ENCODE measurements at regions not wholly inside any gene's neighbourhood (a gene's known extent, or its start where the extent isn't known, plus 50 kb on each side); places are given as distances from the start of the nearest gene placed in this dataset.
A peak's percentile ranks its signal among the peaks of the same experiment; 100 is the strongest.
"Not testable (repeated sequence)": the region's sequence is repeated elsewhere in the genome, so short reads cannot be mapped to it uniquely, and the experiment has no call there.

DNA sequence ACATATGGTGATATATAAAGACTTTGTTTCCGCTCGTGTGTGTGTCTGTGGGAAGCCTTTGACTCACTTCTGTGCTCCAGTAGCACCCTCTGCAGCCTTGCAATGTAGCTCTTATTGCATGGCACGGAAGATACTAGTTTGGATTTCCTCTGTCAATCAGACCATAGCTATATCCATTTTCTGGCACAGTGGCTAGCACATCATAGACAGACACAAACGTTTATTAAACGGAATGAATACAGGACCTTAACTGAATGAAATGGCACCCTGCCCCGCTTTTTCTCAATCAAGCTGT is 124.0 kb upstream of the PTPN20 start:
- no peaks in the 10 kb centered on the region for H3K27me3 ChIP-seq
- peak overlapping the region; percentile 94 for H3K4me3 ChIP-seq
- TF ChIP-seq, protein P1, sequence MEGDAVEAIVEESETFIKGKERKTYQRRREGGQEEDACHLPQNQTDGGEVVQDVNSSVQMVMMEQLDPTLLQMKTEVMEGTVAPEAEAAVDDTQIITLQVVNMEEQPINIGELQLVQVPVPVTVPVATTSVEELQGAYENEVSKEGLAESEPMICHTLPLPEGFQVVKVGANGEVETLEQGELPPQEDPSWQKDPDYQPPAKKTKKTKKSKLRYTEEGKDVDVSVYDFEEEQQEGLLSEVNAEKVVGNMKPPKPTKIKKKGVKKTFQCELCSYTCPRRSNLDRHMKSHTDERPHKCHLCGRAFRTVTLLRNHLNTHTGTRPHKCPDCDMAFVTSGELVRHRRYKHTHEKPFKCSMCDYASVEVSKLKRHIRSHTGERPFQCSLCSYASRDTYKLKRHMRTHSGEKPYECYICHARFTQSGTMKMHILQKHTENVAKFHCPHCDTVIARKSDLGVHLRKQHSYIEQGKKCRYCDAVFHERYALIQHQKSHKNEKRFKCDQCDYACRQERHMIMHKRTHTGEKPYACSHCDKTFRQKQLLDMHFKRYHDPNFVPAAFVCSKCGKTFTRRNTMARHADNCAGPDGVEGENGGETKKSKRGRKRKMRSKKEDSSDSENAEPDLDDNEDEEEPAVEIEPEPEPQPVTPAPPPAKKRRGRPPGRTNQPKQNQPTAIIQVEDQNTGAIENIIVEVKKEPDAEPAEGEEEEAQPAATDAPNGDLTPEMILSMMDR (IDR thresholded peaks at IDR 0.05; ENCODE audit: low read depth, low read length) = peak; percentile 3
- H3K9me3 ChIP-seq (ENCODE audit: low read depth) = no peaks in the 10 kb centered on the region
- peak overlapping the region; percentile 74 for H3K27ac ChIP-seq
- no peaks in the 10 kb centered on the region for H3K4me1 ChIP-seq (ENCODE audit: low read depth)
- DNase-seq (ENCODE audit: low read depth in 1 of 2, low spot score in 1 of 2) = peak; percentile 23 to 51
- H3K36me3 ChIP-seq = no peaks in the 10 kb centered on the region

DNA sequence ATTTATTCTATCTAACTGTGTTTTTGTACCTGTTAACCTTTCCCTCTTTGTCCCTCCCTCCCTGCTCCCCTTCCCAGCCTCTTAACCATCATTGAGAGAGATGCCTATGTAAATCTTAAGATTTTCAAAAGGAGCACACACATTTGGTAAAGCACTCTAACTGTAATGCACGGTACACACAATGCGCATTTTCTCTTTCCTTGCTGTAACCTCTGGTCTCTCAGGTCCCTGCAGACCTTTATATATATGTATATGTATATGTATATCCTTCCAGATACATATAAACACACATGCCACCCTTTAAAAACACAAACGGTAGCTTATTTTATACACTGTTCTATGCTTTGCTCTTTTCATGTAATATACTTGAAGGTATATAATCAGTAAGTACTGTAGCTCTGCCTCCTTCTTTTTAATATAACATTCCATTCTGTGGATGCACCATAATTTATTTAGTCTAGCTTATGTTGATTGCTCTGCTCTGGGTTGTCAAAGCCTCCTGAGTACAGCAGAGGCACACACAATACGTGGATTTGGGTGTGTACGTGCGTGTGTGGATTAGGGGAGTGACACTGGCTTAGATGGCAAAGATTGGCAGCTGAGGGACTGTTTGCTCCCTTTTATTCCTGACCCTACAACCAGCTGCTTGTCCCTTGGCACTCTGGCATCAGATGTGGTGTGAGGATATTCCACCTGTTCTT is 118.4 kb upstream of the PTPN20 start:
- not testable (repeated sequence) for H3K27ac ChIP-seq; H3K9me3 ChIP-seq (ENCODE audit: low read depth); H3K27me3 ChIP-seq; DNase-seq (ENCODE audit: low read depth in 1 of 2, low spot score in 1 of 2); H3K4me3 ChIP-seq; H3K4me1 ChIP-seq (ENCODE audit: low read depth); H3K36me3 ChIP-seq

DNA sequence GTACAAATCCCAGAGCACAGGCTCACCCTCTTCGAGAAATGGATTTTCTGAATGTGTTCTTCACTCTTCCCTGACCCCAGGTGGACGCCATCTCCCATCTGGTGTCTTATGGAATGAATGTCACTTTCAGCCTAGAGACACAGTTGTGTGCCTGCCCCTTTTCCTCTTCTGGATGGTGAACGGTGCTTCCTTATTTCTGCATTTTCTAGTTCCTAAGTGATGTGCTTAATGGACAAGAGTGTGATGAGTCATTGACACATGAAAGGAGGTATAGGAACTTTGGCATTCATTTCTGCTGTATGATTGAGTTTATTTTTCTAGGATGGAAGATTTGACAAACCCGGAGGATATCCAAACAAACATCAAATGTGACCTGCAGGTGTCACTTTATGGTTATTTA is 114.9 kb upstream of the PTPN20 start:
- not testable (repeated sequence) for H3K4me1 ChIP-seq (ENCODE audit: low read depth); H3K36me3 ChIP-seq; DNase-seq (ENCODE audit: low read depth in 1 of 2, low spot score in 1 of 2); H3K27me3 ChIP-seq; H3K9me3 ChIP-seq (ENCODE audit: low read depth); H3K27ac ChIP-seq; H3K4me3 ChIP-seq

DNA sequence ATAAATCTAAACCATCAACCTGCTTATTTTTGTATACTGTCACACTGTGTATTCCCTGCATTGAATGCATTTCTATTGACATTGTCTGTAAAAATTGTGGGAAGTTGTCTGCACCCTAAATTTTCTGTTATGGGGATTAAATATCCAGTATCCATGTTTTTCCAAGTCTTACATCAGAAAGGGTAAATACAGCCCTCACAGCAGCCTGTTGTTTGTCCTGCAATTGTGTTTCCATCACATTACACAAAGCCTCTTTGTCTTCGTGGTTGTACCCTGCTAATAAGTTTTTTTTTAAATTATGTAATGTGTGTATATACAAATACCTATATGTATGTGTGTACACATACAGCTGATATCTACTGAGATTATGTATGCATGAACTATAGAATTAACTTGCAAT is 109.2 kb upstream of the PTPN20 start:
- not testable (repeated sequence) for H3K9me3 ChIP-seq (ENCODE audit: low read depth); H3K4me1 ChIP-seq (ENCODE audit: low read depth); H3K36me3 ChIP-seq; H3K4me3 ChIP-seq; H3K27ac ChIP-seq; DNase-seq (ENCODE audit: low read depth in 1 of 2, low spot score in 1 of 2); H3K27me3 ChIP-seq

DNA sequence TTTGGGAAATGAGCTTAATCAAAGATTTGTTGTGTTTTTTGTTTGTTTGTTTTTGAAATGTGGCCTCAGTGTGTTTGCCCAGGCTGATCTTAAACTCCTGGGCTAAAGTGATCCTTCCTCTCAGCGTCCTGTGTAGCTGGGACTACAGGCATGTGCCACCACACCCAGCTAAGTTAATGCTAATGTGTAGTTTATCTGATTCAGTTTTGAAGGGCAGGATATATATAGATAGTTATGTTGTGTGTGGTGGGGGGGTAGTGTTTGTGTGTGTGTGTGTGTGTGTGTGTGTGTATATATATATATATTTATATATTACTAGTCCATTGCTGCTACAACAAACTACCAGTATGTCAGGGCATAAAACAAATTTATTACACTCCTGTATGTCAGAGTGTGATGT is 108.1 kb upstream of the PTPN20 start:
- H3K4me3 ChIP-seq; H3K4me1 ChIP-seq (ENCODE audit: low read depth); H3K36me3 ChIP-seq; H3K27ac ChIP-seq; H3K27me3 ChIP-seq; H3K9me3 ChIP-seq (ENCODE audit: low read depth); DNase-seq (ENCODE audit: low read depth in 1 of 2, low spot score in 1 of 2): not testable (repeated sequence)

DNA sequence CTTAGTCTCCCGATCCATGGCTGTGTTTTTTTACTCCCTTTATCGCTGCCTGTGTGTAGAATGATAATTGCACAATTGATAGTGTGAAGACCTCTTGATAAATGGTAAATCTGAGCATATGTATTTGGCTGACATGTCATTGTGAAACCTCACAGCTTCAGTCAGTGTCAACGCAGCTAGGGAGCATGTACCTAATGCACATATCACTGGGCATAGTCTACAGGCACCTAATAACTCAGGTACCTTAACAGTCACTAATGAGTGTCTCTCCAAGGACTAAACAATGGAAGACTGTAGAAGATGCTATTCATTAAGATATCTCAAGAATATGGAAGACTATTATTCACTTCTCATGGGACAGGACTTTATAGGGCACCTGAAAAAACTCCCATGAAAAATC is 101.0 kb upstream of the PTPN20 start:
- not testable (repeated sequence) for H3K4me1 ChIP-seq (ENCODE audit: low read depth); DNase-seq (ENCODE audit: low read depth in 1 of 2, low spot score in 1 of 2); H3K9me3 ChIP-seq (ENCODE audit: low read depth); H3K27me3 ChIP-seq; H3K36me3 ChIP-seq; H3K4me3 ChIP-seq; H3K27ac ChIP-seq

DNA sequence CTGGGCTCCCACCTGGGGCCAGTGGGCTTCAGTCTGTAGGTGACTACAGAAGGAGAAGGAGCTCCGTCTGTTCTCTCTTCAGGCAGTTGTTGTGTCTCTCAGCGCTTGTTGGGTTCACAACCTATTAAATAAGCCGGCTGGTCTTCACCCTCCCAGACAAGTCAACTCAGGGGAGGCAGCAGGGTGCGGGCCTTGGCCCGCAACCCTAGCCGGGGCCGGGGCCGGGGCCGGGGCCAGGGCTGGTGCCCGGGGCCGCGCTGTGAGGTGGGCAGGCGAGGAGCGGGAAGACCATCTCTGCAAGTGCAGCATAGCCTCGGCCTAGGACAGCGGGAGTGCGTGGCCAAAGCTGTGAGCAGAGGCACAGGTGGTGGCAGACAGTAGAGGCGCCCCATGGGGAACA is 95.1 kb upstream of the PTPN20 start:
- H3K9me3 ChIP-seq (ENCODE audit: low read depth) = not testable (repeated sequence)

DNA sequence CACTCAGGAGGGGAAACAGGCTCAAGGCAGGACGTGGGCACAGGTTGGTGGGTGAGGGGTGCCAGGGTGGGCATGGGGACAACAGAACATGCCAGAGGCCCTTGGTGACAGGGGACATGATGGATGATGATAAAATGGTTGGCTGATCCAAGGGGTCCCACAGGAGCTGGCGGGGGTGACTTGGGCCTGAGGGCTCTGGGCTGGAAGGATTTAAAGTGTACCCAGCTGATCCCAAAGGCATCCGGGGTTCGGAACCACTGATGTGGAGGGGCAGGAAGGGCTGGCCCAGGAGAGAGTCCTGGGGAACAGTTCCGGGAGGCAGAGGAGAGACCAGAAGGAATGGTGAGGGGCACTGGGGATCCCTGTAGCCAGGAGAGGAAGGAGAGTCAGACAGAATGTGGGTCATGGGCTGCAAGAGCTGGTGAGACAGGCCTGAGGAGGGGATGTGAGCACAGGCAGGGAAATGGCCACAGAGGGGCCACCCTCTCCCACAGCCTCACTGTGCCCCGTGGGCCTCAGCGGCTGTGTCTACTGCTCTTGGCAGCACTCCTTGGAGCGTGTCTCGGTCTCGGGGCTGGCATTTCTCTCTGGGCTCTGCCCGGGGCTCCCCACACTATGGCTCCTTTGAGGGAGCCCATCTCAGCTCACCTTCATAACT is 70.7 kb upstream of the PTPN20 start:
- not testable (repeated sequence) for H3K4me3 ChIP-seq; H3K4me1 ChIP-seq (ENCODE audit: low read depth); H3K36me3 ChIP-seq; H3K9me3 ChIP-seq (ENCODE audit: low read depth); H3K27me3 ChIP-seq; H3K27ac ChIP-seq; DNase-seq (ENCODE audit: low read depth in 1 of 2, low spot score in 1 of 2)

More for the DNA sequence above, 95.1 kb upstream of the PTPN20 start:
- DNase-seq (ENCODE audit: low read depth in 1 of 2, low spot score in 1 of 2); H3K36me3 ChIP-seq; H3K27me3 ChIP-seq; H3K4me1 ChIP-seq (ENCODE audit: low read depth); H3K27ac ChIP-seq; H3K4me3 ChIP-seq: not testable (repeated sequence)

DNA sequence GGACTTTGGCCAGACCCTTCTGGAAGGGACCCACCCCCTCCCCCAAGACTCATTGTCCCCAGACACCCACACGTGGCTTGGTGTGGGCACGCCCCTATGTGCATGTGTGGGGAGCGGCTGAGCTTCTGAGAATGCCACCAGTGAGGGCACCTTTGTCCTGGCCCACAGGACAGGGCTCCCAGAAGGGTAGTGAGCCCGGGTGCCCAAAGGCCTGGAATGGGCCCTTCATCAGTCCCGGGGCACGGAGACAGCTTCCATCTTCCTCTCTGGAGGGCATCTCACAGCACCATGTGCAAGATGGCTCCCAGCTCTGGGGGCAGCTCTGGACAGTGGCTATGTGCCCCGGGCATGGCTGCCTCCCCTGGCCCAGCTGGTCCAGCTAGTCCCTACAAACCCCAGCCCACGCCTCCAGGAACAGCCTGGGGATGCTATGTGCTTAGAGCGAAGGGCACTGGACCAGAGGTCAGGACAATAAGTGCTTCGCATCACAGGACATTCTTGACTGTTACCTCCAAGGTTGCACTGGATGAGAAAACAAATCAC is 70.1 kb upstream of the PTPN20 start:
- not testable (repeated sequence) for DNase-seq (ENCODE audit: low read depth in 1 of 2, low spot score in 1 of 2); H3K36me3 ChIP-seq; H3K4me1 ChIP-seq (ENCODE audit: low read depth); H3K9me3 ChIP-seq (ENCODE audit: low read depth); H3K27me3 ChIP-seq; H3K27ac ChIP-seq; H3K4me3 ChIP-seq

DNA sequence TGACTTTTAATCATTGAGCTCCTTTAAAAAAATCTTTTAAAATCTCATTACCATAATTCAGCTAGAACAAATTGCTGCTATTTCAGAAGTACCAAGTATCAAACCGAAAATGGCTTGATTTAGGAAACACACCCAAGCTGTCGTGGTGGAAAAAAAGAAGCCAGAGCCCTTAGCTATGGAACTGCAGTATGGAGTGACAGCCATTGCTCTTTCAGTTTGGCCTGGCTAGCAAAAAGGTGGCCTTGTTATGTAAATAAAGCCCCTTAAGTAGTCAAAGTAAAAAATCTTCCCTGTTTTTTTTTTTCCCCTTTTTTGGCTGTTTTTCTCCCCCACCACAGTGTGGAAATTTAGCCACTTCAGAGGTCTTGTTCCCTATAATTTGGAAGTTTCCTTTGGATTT is 66.0 kb upstream of the PTPN20 start:
- not testable (repeated sequence) for H3K27me3 ChIP-seq; H3K27ac ChIP-seq; H3K36me3 ChIP-seq; H3K4me3 ChIP-seq; H3K4me1 ChIP-seq (ENCODE audit: low read depth); DNase-seq (ENCODE audit: low read depth in 1 of 2, low spot score in 1 of 2); H3K9me3 ChIP-seq (ENCODE audit: low read depth)

DNA sequence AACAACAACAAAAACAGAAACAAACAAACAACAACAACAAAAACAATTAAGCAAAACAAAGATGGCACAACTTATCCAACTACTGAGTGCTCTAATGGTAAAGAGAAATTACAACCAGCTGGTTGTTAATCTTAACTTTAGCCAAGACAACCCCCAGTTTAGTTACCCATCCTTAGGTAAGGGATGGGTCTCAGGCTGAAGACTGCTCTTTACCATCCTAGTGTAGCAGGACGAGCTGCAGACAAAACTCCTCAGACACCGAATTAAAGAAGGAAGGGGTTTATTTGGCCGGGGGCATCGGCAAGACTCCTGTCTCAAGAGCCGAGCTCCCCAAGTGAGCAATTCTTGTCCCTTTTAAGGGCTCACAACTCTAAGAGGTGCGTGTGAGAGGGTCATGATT is 65.6 kb upstream of the PTPN20 start:
- H3K27ac ChIP-seq; H3K27me3 ChIP-seq; H3K4me1 ChIP-seq (ENCODE audit: low read depth); DNase-seq (ENCODE audit: low read depth in 1 of 2, low spot score in 1 of 2); H3K9me3 ChIP-seq (ENCODE audit: low read depth); H3K36me3 ChIP-seq; H3K4me3 ChIP-seq: not testable (repeated sequence)

DNA sequence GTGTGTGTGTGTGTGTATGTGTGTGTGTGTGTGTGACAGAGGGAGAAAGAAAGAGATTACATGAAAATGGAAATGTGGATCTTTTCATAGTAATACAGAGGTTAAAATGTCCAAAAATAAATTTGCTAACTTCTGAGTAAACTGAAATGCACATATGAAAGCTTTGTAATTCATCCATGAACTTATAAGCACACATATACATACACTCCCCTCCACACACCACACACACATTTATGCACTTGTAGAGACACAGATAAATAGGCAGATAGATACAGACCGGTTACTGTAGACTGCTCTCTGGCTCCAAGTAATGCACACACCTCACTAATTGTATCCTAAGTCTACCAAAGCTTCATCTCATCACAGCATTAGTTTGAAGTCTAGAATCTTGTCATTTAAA is 50.5 kb upstream of the PTPN20 start:
- H3K4me3 ChIP-seq; H3K27ac ChIP-seq; H3K9me3 ChIP-seq (ENCODE audit: low read depth); H3K4me1 ChIP-seq (ENCODE audit: low read depth); H3K27me3 ChIP-seq; H3K36me3 ChIP-seq; DNase-seq (ENCODE audit: low read depth in 1 of 2, low spot score in 1 of 2): not testable (repeated sequence)

All from cardiac muscle cell (in vitro differentiated cells and primary cell).